Heart left ventricle (tissue), 16 donors: ENCODE measurements at regions not wholly inside any gene's neighbourhood (a gene's known extent, or its start where the extent isn't known, plus 50 kb on each side); places are given as distances from the start of the nearest gene placed in this dataset.

Experiments
- ATAC-seq, 4 donors: fragments of 200-7000 bp; cut with Tn5 transposase; one replicate each; pipeline ENCODE4 v1.9.1; 2020 to 2022; ENCODE audit warnings: moderate library complexity in 4 of 4, mild to moderate bottlenecking in 3 of 4, moderate number of reproducible peaks in 1 of 4
- DNase-seq, 5 donors: peaks; one replicate each; pipeline ENCODE4 v3.0.0-alpha.2; 2020
- H3K27ac ChIP-seq, 12 donors: fragments of 200-600 bp; sonication (generic) in 4 of 12; one replicate each; pipeline versions ENCODE4 v1.5.0 to v1.8.0; 2016 to 2022; ENCODE audit warnings: mild to moderate bottlenecking in 2 of 12
- H3K27me3 ChIP-seq, 9 donors: fragments of 200-600 bp; sonication (generic) in 2 of 9; one replicate each; pipeline versions ENCODE4 v1.5.1 to v1.8.0; 2016 to 2022; ENCODE audit warnings: mild to moderate bottlenecking in 3 of 9
- H3K36me3 ChIP-seq, 9 donors: fragments of 200-600 bp; sonication (generic) in 2 of 9; one replicate each; pipeline versions ENCODE4 v1.5.0 to v1.8.0; 2018 to 2022; ENCODE audit warnings: mild to moderate bottlenecking in 2 of 9
- H3K4me1 ChIP-seq, 12 donors: fragments of 200-600 bp; sonication (generic) in 4 of 12; one replicate each; pipeline versions ENCODE4 v1.5.0 to v1.8.0; 2016 to 2022; ENCODE audit warnings: mild to moderate bottlenecking in 3 of 12
- H3K4me3 ChIP-seq, 12 donors: fragments of 200-600 bp; sonication (generic) in 4 of 12; one replicate each; pipeline versions ENCODE4 v1.5.0 to v1.8.0; 2017 to 2022; ENCODE audit warnings: mild to moderate bottlenecking in 9 of 12, moderate library complexity in 4 of 12
- H3K9me3 ChIP-seq, 12 donors: fragments of 200-600 bp; sonication (generic) in 4 of 12; one replicate each; pipeline versions ENCODE4 v1.5.0 to v1.8.0; 2016 to 2022; ENCODE audit warnings: mild to moderate bottlenecking in 1 of 12
- POLR2A ChIP-seq, 2 donors: fragments of 450-650 bp; IDR thresholded peaks; one replicate each; pipeline ENCODE4 v1.6.1; 2017; ENCODE audit warnings: antibody characterized with exemption in 2 of 2, mild to moderate bottlenecking in 2 of 2, moderate library complexity in 2 of 2
- WGBS, 4 donors: extraction: QIAGEN DNeasy Blood & Tissue Kit in 2 of 4; methylation state at CpG; one replicate each; pipeline versions ENCODE4 v1.1.5 to v1.1.7; 2013 to 2018; 5-methylcytosine and 5-hydroxymethylcytosine counted together
- intact Hi-C, 10 donors: fragments of 100-400 bp; cut with DNase I; formaldehyde crosslinking; loops; one replicate each; pipeline versions ENCODE4 v1.11.1 to v1.14.2; 2022
- TF ChIP-seq, protein P1 (sequence below), 12 donors: fragments of 200-600 bp; sonication (generic) in 4 of 12; IDR thresholded peaks; one replicate each; pipeline versions ENCODE4 v1.5.0 to v1.8.0; 2018 to 2022; ENCODE audit warnings: antibody characterized with exemption in 12 of 12, mild to moderate bottlenecking in 5 of 12
- donor health status: ischemic (EF 13 %, LVEDD 7.1; RV severe dilation, severe dysfunction).
- donor health status: healthy with polysubstance abuse.
- donor health status: DM: no; HTN: yes; CAD: no.
- donor health status: DM: no; HTN: no; CAD: no.
- donor health status: ischemic (EF 25% LVEDD 6.9; RV normal size, moderate dysfunction).
- donor health status: ischemic (EF 25% LVEDD 5.7; RV mildly dilated, moderate dysfunction).
- donor health status: healthy.
- donor health status: DM: yes; HTN: yes; CAD: no.
- donor health status: ischemic (EF 35%, LVEDD 5.7; RV mildly dilated, moderate dysfunction).
- donor health status: nonischemic (EF 11% LVEDD 7.7; RV severe dilation, severe dysfunction).
- donor health status: DM: yes; HTN: yes; CAD: no.
- donor health status: PGD.
- donor health status: ischemic (EF 29% LVEDD 5.4; RV normal size, mild dysfunction).
- donor health status: nonischemic (EF 23%, LVEDD 6.1; RV moderate dilation, normal function).

DNA sequence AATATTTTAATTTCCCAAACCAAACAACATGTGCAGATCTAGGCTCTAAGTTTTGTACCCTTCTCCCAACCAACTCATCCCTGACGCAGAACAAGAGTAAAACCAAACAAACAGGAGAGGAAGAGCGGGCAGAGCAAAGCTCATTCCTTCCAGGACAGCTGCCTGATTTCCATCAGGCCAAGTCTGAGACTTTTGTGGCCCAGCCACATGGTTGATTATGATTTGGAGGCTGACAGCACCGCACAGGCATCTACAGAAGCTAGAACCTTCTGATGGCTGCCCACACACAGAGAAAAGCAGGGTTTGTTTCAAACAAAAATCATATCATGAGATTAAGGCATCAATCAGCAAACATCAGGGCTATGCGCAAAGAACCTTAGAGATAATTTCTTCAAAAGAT lies 262.6 kb downstream of the TNS1 start:
- WGBS, 4 donors, result 87 to 98% (median 90%) methylated on average over 4 of the region's 4 CpGs
- Histone ChIP-seq H3K27ac (peak overlapping the region in 5 of 12 donors; percentile 24 to 60 (median 54)), H3K4me3 (no peak overlapping the region), H3K36me3 (no peaks in the 10 kb centered on the region), H3K9me3 (peaks cover 0 to 3% (median 0%) of the 10 kb centered on the region in 12 donors), H3K27me3 (no peaks in the 10 kb centered on the region), H3K4me1 (peaks cover 0 to 32% (median 20%) of the 10 kb centered on the region in 12 donors)
- ATAC-seq, result peak in 2 of 4 donors; percentile 7 to 38
- TF ChIP-seq POLR2A (IDR thresholded peaks at IDR 0.05), result no peak
- TF ChIP-seq, protein P1, sequence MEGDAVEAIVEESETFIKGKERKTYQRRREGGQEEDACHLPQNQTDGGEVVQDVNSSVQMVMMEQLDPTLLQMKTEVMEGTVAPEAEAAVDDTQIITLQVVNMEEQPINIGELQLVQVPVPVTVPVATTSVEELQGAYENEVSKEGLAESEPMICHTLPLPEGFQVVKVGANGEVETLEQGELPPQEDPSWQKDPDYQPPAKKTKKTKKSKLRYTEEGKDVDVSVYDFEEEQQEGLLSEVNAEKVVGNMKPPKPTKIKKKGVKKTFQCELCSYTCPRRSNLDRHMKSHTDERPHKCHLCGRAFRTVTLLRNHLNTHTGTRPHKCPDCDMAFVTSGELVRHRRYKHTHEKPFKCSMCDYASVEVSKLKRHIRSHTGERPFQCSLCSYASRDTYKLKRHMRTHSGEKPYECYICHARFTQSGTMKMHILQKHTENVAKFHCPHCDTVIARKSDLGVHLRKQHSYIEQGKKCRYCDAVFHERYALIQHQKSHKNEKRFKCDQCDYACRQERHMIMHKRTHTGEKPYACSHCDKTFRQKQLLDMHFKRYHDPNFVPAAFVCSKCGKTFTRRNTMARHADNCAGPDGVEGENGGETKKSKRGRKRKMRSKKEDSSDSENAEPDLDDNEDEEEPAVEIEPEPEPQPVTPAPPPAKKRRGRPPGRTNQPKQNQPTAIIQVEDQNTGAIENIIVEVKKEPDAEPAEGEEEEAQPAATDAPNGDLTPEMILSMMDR (IDR thresholded peaks at IDR 0.05), result no peak
- DNase-seq, result peak in 1 of 5 donors; percentile 15
- intact Hi-C loops, result no loop called here

- Histone ChIP-seq H3K4me3 (no peak overlapping the region), H3K36me3 (no peaks in the 10 kb centered on the region), H3K27ac (peak overlapping the region in 1 of 12 donors; percentile 32), H3K27me3 (no peaks in the 10 kb centered on the region), H3K4me1 (peaks cover 0 to 32% (median 20%) of the 10 kb centered on the region in 12 donors), H3K9me3 (no peaks in the 10 kb centered on the region)
- TF ChIP-seq POLR2A (IDR thresholded peaks at IDR 0.05), result no peak
- TF ChIP-seq, protein P1 (IDR thresholded peaks at IDR 0.05), result no peak
- WGBS, 4 donors, result 80 to 94% (median 86%) methylated on average over 1 of the region's 1 CpG
- DNase-seq (no peak), ATAC-seq (no peak)
- intact Hi-C loops, result loop anchor here in 1 of 10 donors (10.0 kb wide), 1 partner anchor 1215 kb away; no protein-coding TSS in a partner anchor
These were observed 263.1 kb downstream of the TNS1 start for GRCh38 chr2:217739741-217740140.

DNA sequence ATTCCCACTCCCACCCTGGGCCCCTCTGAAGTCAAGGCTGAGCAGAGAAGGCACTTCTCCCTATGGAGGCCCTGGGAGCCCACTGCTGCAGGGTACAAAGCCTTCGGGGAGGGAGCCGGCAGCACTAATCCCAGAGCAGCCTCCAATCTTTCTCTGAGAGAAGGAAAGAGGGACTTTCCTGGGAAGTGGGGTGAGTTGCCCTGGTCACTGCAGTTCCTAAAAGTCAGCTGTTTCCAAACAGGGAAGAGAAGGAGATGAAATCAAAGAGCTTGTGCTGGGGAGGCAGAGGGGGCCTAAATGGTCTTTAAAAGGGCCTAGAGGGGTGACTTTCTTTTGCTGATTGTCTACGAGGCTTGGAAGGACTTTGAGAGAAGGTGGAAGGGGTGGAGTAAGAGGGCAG lies 264.7 kb downstream of the TNS1 start:
- peak overlapping the region in 1 of 12 donors; percentile 19 for H3K27ac ChIP-seq
- TF ChIP-seq, protein P1 (IDR thresholded peaks at IDR 0.05), result no peak
- TF ChIP-seq POLR2A (IDR thresholded peaks at IDR 0.05), result no peak
- no peaks in the 10 kb centered on the region for H3K36me3 ChIP-seq
- DNase-seq (no peak), ATAC-seq (no peak)
- H3K27me3 ChIP-seq, result no peaks in the 10 kb centered on the region
- H3K4me1 ChIP-seq, result peaks cover 0 to 33% (median 18%) of the 10 kb centered on the region in 12 donors
- H3K9me3 ChIP-seq, result no peaks in the 10 kb centered on the region
- no peak overlapping the region for H3K4me3 ChIP-seq
- WGBS, 4 donors, result 90 to 91% (median 91%) methylated on average over 3 of the region's 3 CpGs
- intact Hi-C loops, result loop anchor here in 1 of 10 donors (10.0 kb wide), 1 partner anchor 1213 kb away; no protein-coding TSS in a partner anchor

- peak overlapping the region in 2 of 12 donors; percentile 46 to 47 for H3K27ac ChIP-seq
- WGBS, 4 donors, result 78 to 95% (median 90%) methylated on average over 3 of the region's 3 CpGs
These were observed 265.8 kb downstream of the TNS1 start for GRCh38 chr2:217736776-217737550.

More at GRCh38 chr2:217736776-217737550, 265.8 kb downstream of the TNS1 start:
- intact Hi-C loops, result loop anchor here in 1 of 10 donors (10.0 kb wide), 1 partner anchor 1212 kb away; no protein-coding TSS in a partner anchor
- Histone ChIP-seq H3K4me1 (peaks cover 0 to 44% (median 24%) of the 10 kb centered on the region in 12 donors), H3K36me3 (no peaks in the 10 kb centered on the region), H3K27me3 (no peaks in the 10 kb centered on the region), H3K4me3 (no peak overlapping the region), H3K9me3 (no peaks in the 10 kb centered on the region)
- DNase-seq (no peak), ATAC-seq (no peak)
- no peak for TF ChIP-seq POLR2A (IDR thresholded peaks at IDR 0.05)
- TF ChIP-seq, protein P1 (IDR thresholded peaks at IDR 0.05), result no peak
